MM.1S (cell line): ENCODE measurements at regions not wholly inside any gene's neighbourhood (a gene's known extent, or its start where the extent isn't known, plus 50 kb on each side); places are given as distances from the start of the nearest gene placed in this dataset.

Source experiments
- DNase-seq: peaks from one replicate; pipeline ENCODE4 v3.0.0-alpha.2; 2015
- H2AFZ ChIP-seq: fragments of 300-600 bp; sonication (generic); 2 replicates; pipeline ENCODE4 v1.6.0; 2016; ENCODE audit warnings: antibody characterized with exemption, low read length
- H3F3A ChIP-seq: fragments of 300-600 bp; sonication (generic); 2 replicates; pipeline ENCODE4 v1.6.1; 2016; ENCODE audit warnings: mild to moderate bottlenecking, antibody characterized with exemption, low read length, moderate library complexity, mixed read lengths; ENCODE audit not compliant: insufficient read depth
- H3K27ac ChIP-seq: fragments of 300-600 bp; sonication (generic); 2 replicates; pipeline ENCODE4 v1.5.1; 2016; ENCODE audit warnings: mild to moderate bottlenecking, low read length
- H3K27me3 ChIP-seq: fragments of 300-600 bp; sonication (generic); replicated peaks from 2 replicates; pipeline ENCODE4 v1.6.0; 2016; ENCODE audit warnings: low read length; ENCODE audit not compliant: insufficient read depth
- H3K36me3 ChIP-seq: fragments of 300-600 bp; sonication (generic); replicated peaks from 2 replicates; pipeline ENCODE4 v1.6.1; 2016; ENCODE audit warnings: mild to moderate bottlenecking, low read length, mixed read lengths; ENCODE audit not compliant: insufficient read depth
- H3K4me1 ChIP-seq: fragments of 300-600 bp; sonication (generic); 2 replicates; pipeline ENCODE4 v1.6.1; 2016; ENCODE audit warnings: low read length, mixed read lengths
- H3K4me2 ChIP-seq: fragments of 300-600 bp; sonication (generic); 2 replicates; pipeline ENCODE4 v1.6.0; 2016; ENCODE audit warnings: low read depth, low read length
- H3K4me3 ChIP-seq: fragments of 300-600 bp; sonication (generic); 2 replicates; pipeline ENCODE4 v1.5.1; 2016; ENCODE audit warnings: low read length, mixed read lengths
- H3K79me2 ChIP-seq: fragments of 300-600 bp; sonication (generic); 2 replicates; pipeline ENCODE4 v1.6.1; 2016; ENCODE audit warnings: mixed run types, low read length, mixed read lengths
- H3K9ac ChIP-seq: fragments of 300-600 bp; sonication (generic); 2 replicates; pipeline ENCODE4 v1.6.1; 2016; ENCODE audit warnings: low read length, mixed read lengths
- H3K9me2 ChIP-seq: fragments of 300-600 bp; sonication (generic); replicated peaks from 2 replicates; pipeline ENCODE4 v1.6.1; 2016; ENCODE audit warnings: mild to moderate bottlenecking, low read length, mixed read lengths; ENCODE audit not compliant: insufficient read depth
- H3K9me3 ChIP-seq: fragments of 300-600 bp; sonication (generic); replicated peaks from 2 replicates; pipeline ENCODE4 v1.6.1; 2016; ENCODE audit warnings: mild to moderate bottlenecking, low read length, mixed read lengths; ENCODE audit not compliant: insufficient read depth
- H4K20me1 ChIP-seq: fragments of 300-600 bp; sonication (generic); 2 replicates; pipeline ENCODE4 v1.6.1; 2016; ENCODE audit warnings: mild to moderate bottlenecking, low read length, moderate library complexity, mixed read lengths; ENCODE audit not compliant: insufficient read depth
- CTCF ChIP-seq: fragments of 300-600 bp; sonication (generic); IDR thresholded peaks from 2 replicates; pipeline ENCODE4 v1.5.1; 2016; ENCODE audit warnings: antibody characterized with exemption, low read length, mixed read lengths
- EZH2 ChIP-seq: fragments of 300-600 bp; sonication (generic); optimal IDR thresholded peaks from 2 replicates; pipeline ENCODE3; 2017; ENCODE audit warnings: low read depth, mild to moderate bottlenecking, antibody characterized with exemption, low read length, mixed read lengths
- EZH2phosphoT487 ChIP-seq: fragments of 300-600 bp; sonication (generic); IDR thresholded peaks from 2 replicates; pipeline ENCODE4 v1.6.1; 2018; ENCODE audit warnings: antibody characterized with exemption, low read length

- Histone ChIP-seq H3K9me2 (no peaks in the 10 kb centered on the region), H3K79me2 (no peaks in the 10 kb centered on the region), H2AFZ (no peak overlapping the region), H4K20me1 (no peaks in the 10 kb centered on the region), H3K27ac (no peak overlapping the region), H3K9me3 (no peaks in the 10 kb centered on the region), H3F3A (no peaks in the 10 kb centered on the region), H3K4me2 (no peak overlapping the region), H3K9ac (no peak overlapping the region), H3K4me1 (no peaks in the 10 kb centered on the region), H3K27me3 (no peaks in the 10 kb centered on the region), H3K4me3 (no peak overlapping the region), H3K36me3 (no peaks in the 10 kb centered on the region)
- DNase-seq = no peak
- TF ChIP-seq CTCF (no peak), EZH2phosphoT487 (no peak), EZH2 (no peak)
These were observed 65.3 kb upstream of the SERTM1 start for GRCh38 chr13:36608474-36608873.

GRCh38 chr13:36612230-36612629, 61.6 kb upstream of the SERTM1 start:
- TF ChIP-seq EZH2 (no peak), EZH2phosphoT487 (no peak), CTCF (no peak)
- Histone ChIP-seq H3K36me3 (no peaks in the 10 kb centered on the region), H3K9me2 (no peaks in the 10 kb centered on the region), H2AFZ (no peak overlapping the region), H3F3A (no peaks in the 10 kb centered on the region), H3K9me3 (no peaks in the 10 kb centered on the region), H3K27me3 (no peaks in the 10 kb centered on the region), H3K79me2 (no peaks in the 10 kb centered on the region), H4K20me1 (no peaks in the 10 kb centered on the region), H3K4me1 (no peaks in the 10 kb centered on the region), H3K9ac (no peak overlapping the region), H3K4me3 (no peak overlapping the region), H3K4me2 (no peak overlapping the region), H3K27ac (no peak overlapping the region)
- no peak for DNase-seq

- Histone ChIP-seq H3K36me3 (no peaks in the 10 kb centered on the region), H3K27me3 (no peaks in the 10 kb centered on the region), H3K9me2 (no peaks in the 10 kb centered on the region), H3K27ac (no peak overlapping the region), H3K4me3 (no peak overlapping the region), H3K79me2 (no peaks in the 10 kb centered on the region), H3K4me2 (no peak overlapping the region), H3K4me1 (no peaks in the 10 kb centered on the region), H4K20me1 (no peaks in the 10 kb centered on the region), H3K9me3 (no peaks in the 10 kb centered on the region), H3K9ac (no peak overlapping the region), H2AFZ (no peak overlapping the region), H3F3A (no peaks in the 10 kb centered on the region)
- TF ChIP-seq EZH2 (no peak), CTCF (no peak), EZH2phosphoT487 (no peak)
- no peak for DNase-seq
These were observed 57.1 kb upstream of the SERTM1 start for GRCh38 chr13:36616706-36617105.
